ENCODE measurements at regions not wholly inside any gene's neighbourhood (a gene's known extent, or its start where the extent isn't known, plus 50 kb on each side); places are given as distances from the start of the nearest gene placed in this dataset.

DNA sequence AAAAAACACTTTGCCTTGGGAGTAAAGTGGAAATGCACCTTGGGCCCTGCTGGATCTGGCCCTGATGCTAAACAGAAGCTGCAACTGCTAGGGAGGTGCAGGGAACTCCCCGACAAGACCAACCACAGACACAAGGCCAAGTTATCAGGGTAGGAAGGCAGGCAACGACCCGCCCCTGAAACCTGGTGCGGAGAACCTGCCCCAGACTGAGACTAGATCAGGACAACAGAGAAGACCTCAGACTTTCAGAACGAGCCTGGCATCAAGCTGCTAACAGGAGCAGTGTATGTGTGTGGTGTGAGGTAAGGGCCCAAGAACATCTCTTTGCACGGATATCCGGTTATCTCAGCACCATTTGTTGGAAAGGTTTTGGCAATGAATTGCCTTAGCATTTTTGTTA, 233.7 kb upstream of the RTL1 start:
- DNase-seq (ENCODE audit: low read depth, low spot score) (no peak), ATAC-seq (no peak)
- Histone ChIP-seq H3K79me2 (ENCODE audit: insufficient read depth, low read length) (no peaks in the 10 kb centered on the region), H3K27me3 (ENCODE audit: insufficient read depth, low read length) (no peaks in the 10 kb centered on the region), H3K36me3 (ENCODE audit: control insufficient read depth in 1 of 2, insufficient read depth in 2 of 2, low read length in 2 of 2) (no peaks in the 10 kb centered on the region), H3K4me2 (ENCODE audit: low read length) (no peak overlapping the region), H3K9ac (ENCODE audit: low read length) (no peak overlapping the region), H3K9me2 (ENCODE audit: insufficient read depth) (no peaks in the 10 kb centered on the region), H3K4me1 (ENCODE audit: control insufficient read depth in 1 of 2, insufficient read depth in 2 of 2, low read length in 2 of 2) (no peaks in the 10 kb centered on the region), H2AFZ (ENCODE audit: low read depth, low read length, poor library complexity, severe bottlenecking) (no peak overlapping the region), H3K4me3 (replicated peaks in 1 of 2; ENCODE audit: low read depth in 1 of 2, low read length in 2 of 2) (no peak overlapping the region), H4K20me1 (ENCODE audit: insufficient read depth) (no peaks in the 10 kb centered on the region), H3K9me3 (ENCODE audit: control insufficient read depth in 1 of 2, insufficient read depth in 1 of 2, low read depth in 1 of 2, low read length in 2 of 2) (no peaks in the 10 kb centered on the region), H3K27ac (ENCODE audit: low read depth, low read length) (no peak overlapping the region)
- RAD21 ChIA-PET (ENCODE audit: low non-redundant PET in 1 of 2, low total read pairs in 2 of 2, uncharacterized antibody in 2 of 2, unreplicated experiment in 2 of 2), result no interaction called here
- POLR2A ChIA-PET, result no interaction called here
- intact Hi-C loops (cut with micrococcal nuclease), result no loop called here
- no peak for TF ChIP-seq POLR2A (IDR thresholded peaks at IDR 0.05; ENCODE audit: borderline replicate concordance, extremely low read depth, insufficient read depth, insufficient read length)
- TF ChIP-seq, protein P1, sequence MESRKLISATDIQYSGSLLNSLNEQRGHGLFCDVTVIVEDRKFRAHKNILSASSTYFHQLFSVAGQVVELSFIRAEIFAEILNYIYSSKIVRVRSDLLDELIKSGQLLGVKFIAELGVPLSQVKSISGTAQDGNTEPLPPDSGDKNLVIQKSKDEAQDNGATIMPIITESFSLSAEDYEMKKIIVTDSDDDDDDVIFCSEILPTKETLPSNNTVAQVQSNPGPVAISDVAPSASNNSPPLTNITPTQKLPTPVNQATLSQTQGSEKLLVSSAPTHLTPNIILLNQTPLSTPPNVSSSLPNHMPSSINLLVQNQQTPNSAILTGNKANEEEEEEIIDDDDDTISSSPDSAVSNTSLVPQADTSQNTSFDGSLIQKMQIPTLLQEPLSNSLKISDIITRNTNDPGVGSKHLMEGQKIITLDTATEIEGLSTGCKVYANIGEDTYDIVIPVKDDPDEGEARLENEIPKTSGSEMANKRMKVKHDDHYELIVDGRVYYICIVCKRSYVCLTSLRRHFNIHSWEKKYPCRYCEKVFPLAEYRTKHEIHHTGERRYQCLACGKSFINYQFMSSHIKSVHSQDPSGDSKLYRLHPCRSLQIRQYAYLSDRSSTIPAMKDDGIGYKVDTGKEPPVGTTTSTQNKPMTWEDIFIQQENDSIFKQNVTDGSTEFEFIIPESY (IDR thresholded peaks at IDR 0.05; ENCODE audit: extremely low read depth, insufficient replicate concordance, low read length), result no peak
- TF ChIP-seq ZNF274 (IDR thresholded peaks at IDR 0.05; ENCODE audit: low read depth, low read length), result no peak
- no peak for TF ChIP-seq EGR1 (IDR thresholded peaks at IDR 0.05; ENCODE audit: low read depth)
- no TSS peak for BruUV-seq (replicated peaks)
- CTCF ChIA-PET, result no interaction called here

DNA sequence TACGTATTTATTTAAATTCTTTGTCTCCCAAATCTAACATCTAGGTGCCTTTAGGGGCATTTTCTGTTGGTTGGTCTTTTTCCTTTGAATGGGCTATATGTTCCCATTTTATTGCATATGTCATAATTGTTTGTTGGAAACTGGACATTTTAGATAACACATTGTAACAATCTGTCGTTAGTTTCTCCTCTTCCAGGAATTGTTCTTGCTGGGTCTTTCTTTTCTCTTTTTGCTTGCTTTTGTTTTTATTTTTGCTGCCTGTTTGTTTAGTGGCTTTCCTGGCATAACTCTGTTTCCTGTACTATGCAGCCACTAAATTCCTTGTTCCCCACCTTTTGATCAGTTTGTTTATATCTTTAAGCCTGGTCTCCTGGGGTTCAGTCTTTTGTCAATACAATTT, 244.3 kb upstream of the RTL1 start:
- ChIA-PET POLR2A (no interaction called here), RAD21 (ENCODE audit: low non-redundant PET in 1 of 2, low total read pairs in 2 of 2, uncharacterized antibody in 2 of 2, unreplicated experiment in 2 of 2) (no interaction called here), CTCF (no interaction called here)
- H3K4me1 ChIP-seq (ENCODE audit: control insufficient read depth in 1 of 2, insufficient read depth in 2 of 2, low read length in 2 of 2), result peaks cover 12 to 22% of the 10 kb centered on the region in 2 experiments
- no peaks in the 10 kb centered on the region for H3K79me2 ChIP-seq (ENCODE audit: insufficient read depth, low read length)
- intact Hi-C loops (cut with micrococcal nuclease), result no loop called here
- DNase-seq (ENCODE audit: low read depth, low spot score) (no peak), ATAC-seq (no peak)
- no peaks in the 10 kb centered on the region for H4K20me1 ChIP-seq (ENCODE audit: insufficient read depth)
- H3K9me3 ChIP-seq (ENCODE audit: control insufficient read depth in 1 of 2, insufficient read depth in 1 of 2, low read depth in 1 of 2, low read length in 2 of 2), result no peaks in the 10 kb centered on the region
- no peaks in the 10 kb centered on the region for H3K9me2 ChIP-seq (ENCODE audit: insufficient read depth)
- H3K4me2 ChIP-seq (ENCODE audit: low read length), result no peak overlapping the region
- H3K27me3 ChIP-seq (ENCODE audit: insufficient read depth, low read length), result no peaks in the 10 kb centered on the region
- H3K4me3 ChIP-seq (replicated peaks in 1 of 2; ENCODE audit: low read depth in 1 of 2, low read length in 2 of 2), result no peak overlapping the region
- H3K9ac ChIP-seq (ENCODE audit: low read length), result no peak overlapping the region
- H2AFZ ChIP-seq (ENCODE audit: low read depth, low read length, poor library complexity, severe bottlenecking), result no peak overlapping the region
- no peak overlapping the region for H3K27ac ChIP-seq (ENCODE audit: low read depth, low read length)
- H3K36me3 ChIP-seq (ENCODE audit: control insufficient read depth in 1 of 2, insufficient read depth in 2 of 2, low read length in 2 of 2), result no peaks in the 10 kb centered on the region
- BruUV-seq (replicated peaks), result no TSS peak
- TF ChIP-seq JUND (IDR thresholded peaks at IDR 0.05), result no peak
- TF ChIP-seq POLR2A (IDR thresholded peaks at IDR 0.05; ENCODE audit: borderline replicate concordance, extremely low read depth, insufficient read depth, insufficient read length), result no peak
- TF ChIP-seq, protein P1 (IDR thresholded peaks at IDR 0.05; ENCODE audit: extremely low read depth, insufficient replicate concordance, low read length), result no peak
- no peak for TF ChIP-seq SRF (IDR thresholded peaks at IDR 0.05; ENCODE audit: low read depth)
- TF ChIP-seq, protein P2, sequence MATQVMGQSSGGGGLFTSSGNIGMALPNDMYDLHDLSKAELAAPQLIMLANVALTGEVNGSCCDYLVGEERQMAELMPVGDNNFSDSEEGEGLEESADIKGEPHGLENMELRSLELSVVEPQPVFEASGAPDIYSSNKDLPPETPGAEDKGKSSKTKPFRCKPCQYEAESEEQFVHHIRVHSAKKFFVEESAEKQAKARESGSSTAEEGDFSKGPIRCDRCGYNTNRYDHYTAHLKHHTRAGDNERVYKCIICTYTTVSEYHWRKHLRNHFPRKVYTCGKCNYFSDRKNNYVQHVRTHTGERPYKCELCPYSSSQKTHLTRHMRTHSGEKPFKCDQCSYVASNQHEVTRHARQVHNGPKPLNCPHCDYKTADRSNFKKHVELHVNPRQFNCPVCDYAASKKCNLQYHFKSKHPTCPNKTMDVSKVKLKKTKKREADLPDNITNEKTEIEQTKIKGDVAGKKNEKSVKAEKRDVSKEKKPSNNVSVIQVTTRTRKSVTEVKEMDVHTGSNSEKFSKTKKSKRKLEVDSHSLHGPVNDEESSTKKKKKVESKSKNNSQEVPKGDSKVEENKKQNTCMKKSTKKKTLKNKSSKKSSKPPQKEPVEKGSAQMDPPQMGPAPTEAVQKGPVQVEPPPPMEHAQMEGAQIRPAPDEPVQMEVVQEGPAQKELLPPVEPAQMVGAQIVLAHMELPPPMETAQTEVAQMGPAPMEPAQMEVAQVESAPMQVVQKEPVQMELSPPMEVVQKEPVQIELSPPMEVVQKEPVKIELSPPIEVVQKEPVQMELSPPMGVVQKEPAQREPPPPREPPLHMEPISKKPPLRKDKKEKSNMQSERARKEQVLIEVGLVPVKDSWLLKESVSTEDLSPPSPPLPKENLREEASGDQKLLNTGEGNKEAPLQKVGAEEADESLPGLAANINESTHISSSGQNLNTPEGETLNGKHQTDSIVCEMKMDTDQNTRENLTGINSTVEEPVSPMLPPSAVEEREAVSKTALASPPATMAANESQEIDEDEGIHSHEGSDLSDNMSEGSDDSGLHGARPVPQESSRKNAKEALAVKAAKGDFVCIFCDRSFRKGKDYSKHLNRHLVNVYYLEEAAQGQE (IDR thresholded peaks at IDR 0.05; ENCODE audit: low read depth), result no peak
- TF ChIP-seq CEBPB (IDR thresholded peaks at IDR 0.05; ENCODE audit: low read depth), result no peak
- no peak for TF ChIP-seq SIN3A (IDR thresholded peaks at IDR 0.05; ENCODE audit: low read depth)
- TF ChIP-seq, protein P3, sequence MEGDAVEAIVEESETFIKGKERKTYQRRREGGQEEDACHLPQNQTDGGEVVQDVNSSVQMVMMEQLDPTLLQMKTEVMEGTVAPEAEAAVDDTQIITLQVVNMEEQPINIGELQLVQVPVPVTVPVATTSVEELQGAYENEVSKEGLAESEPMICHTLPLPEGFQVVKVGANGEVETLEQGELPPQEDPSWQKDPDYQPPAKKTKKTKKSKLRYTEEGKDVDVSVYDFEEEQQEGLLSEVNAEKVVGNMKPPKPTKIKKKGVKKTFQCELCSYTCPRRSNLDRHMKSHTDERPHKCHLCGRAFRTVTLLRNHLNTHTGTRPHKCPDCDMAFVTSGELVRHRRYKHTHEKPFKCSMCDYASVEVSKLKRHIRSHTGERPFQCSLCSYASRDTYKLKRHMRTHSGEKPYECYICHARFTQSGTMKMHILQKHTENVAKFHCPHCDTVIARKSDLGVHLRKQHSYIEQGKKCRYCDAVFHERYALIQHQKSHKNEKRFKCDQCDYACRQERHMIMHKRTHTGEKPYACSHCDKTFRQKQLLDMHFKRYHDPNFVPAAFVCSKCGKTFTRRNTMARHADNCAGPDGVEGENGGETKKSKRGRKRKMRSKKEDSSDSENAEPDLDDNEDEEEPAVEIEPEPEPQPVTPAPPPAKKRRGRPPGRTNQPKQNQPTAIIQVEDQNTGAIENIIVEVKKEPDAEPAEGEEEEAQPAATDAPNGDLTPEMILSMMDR (IDR thresholded peaks at IDR 0.05 in 2 of 3, conservative IDR thresholded peaks at IDR 0.05 in 1 of 3; ENCODE audit: borderline replicate concordance in 1 of 3, insufficient read depth in 1 of 3, low read depth in 2 of 3, low read length in 2 of 3), result no peak
- no peak for TF ChIP-seq EZH2 (IDR thresholded peaks at IDR 0.05)
